HEK293 (cell line): ENCODE measurements at regions not wholly inside any gene's neighbourhood (a gene's known extent, or its start where the extent isn't known, plus 50 kb on each side); places are given as distances from the start of the nearest gene placed in this dataset.

Source experiments
- ATF2 ChIP-seq: fragments of 450-650 bp; formaldehyde crosslinking; IDR thresholded peaks from 2 replicates; pipeline ENCODE4 v1.5.1; 2016; ENCODE audit warnings: missing biosample characterization, missing genetic modification characterization, low read depth
- CTCF ChIP-seq: fragments of 450-650 bp; formaldehyde crosslinking; IDR thresholded peaks from 2 replicates; pipeline ENCODE4 v1.5.1; 2016; ENCODE audit warnings: missing biosample characterization, missing genetic modification characterization
- GLIS1 ChIP-seq: fragments of 450-650 bp; formaldehyde crosslinking; IDR thresholded peaks from 2 replicates; pipeline ENCODE4 v1.5.1; 2016; ENCODE audit warnings: missing biosample characterization, missing genetic modification characterization
- KLF1 ChIP-seq: fragments of 450-650 bp; formaldehyde crosslinking; IDR thresholded peaks from 2 replicates; pipeline ENCODE4 v1.5.1; 2016; ENCODE audit warnings: missing biosample characterization, missing genetic modification characterization
- ZNF596 ChIP-seq: fragments of 450-650 bp; IDR thresholded peaks from 2 replicates; pipeline ENCODE4 v1.5.0; 2018; ENCODE audit warnings: missing biosample characterization, mild to moderate bottlenecking, missing genetic modification characterization, moderate library complexity
- ZNF660 ChIP-seq: fragments of 450-650 bp; IDR thresholded peaks from 2 replicates; pipeline ENCODE4 v1.5.1; 2018; ENCODE audit warnings: missing biosample characterization, mild to moderate bottlenecking, missing genetic modification characterization
- ZNF776 ChIP-seq: fragments of 450-650 bp; formaldehyde crosslinking; IDR thresholded peaks from 2 replicates; pipeline ENCODE4 v1.5.0; 2017; ENCODE audit warnings: missing biosample characterization, missing genetic modification characterization, borderline replicate concordance
- ZNF792 ChIP-seq: fragments of 450-650 bp; formaldehyde crosslinking; IDR thresholded peaks from 2 replicates; pipeline ENCODE4 v1.5.1; 2016; ENCODE audit warnings: missing biosample characterization, missing genetic modification characterization
- TF ChIP-seq, protein P1 (sequence below): fragments of 450-650 bp; formaldehyde crosslinking; IDR thresholded peaks from 2 replicates; pipeline ENCODE4 v1.5.1; 2016; ENCODE audit warnings: missing biosample characterization, missing genetic modification characterization

GRCh38 chr15:46034755-46035154 is 399.9 kb downstream of the SQOR start:
- no peak for TF ChIP-seq CTCF (tag by site-specific recombination)
- TF ChIP-seq ZNF660 (tag by site-specific recombination) = no peak
- TF ChIP-seq GLIS1 (tag by site-specific recombination) = no peak
- TF ChIP-seq ZNF596 = no peak
- TF ChIP-seq KLF1 (tag by site-specific recombination) = no peak
- TF ChIP-seq, protein P1, sequence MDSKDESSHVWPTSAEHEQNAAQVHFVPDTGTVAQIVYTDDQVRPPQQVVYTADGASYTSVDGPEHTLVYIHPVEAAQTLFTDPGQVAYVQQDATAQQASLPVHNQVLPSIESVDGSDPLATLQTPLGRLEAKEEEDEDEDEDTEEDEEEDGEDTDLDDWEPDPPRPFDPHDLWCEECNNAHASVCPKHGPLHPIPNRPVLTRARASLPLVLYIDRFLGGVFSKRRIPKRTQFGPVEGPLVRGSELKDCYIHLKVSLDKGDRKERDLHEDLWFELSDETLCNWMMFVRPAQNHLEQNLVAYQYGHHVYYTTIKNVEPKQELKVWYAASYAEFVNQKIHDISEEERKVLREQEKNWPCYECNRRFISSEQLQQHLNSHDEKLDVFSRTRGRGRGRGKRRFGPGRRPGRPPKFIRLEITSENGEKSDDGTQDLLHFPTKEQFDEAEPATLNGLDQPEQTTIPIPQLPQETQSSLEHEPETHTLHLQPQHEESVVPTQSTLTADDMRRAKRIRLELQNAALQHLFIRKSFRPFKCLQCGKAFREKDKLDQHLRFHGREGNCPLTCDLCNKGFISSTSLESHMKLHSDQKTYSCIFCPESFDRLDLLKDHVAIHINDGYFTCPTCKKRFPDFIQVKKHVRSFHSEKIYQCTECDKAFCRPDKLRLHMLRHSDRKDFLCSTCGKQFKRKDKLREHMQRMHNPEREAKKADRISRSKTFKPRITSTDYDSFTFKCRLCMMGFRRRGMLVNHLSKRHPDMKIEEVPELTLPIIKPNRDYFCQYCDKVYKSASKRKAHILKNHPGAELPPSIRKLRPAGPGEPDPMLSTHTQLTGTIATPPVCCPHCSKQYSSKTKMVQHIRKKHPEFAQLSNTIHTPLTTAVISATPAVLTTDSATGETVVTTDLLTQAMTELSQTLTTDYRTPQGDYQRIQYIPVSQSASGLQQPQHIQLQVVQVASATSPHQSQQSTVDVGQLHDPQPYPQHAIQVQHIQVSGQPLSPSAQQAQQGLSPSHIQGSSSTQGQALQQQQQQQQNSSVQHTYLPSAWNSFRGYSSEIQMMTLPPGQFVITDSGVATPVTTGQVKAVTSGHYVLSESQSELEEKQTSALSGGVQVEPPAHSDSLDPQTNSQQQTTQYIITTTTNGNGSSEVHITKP (tag by site-specific recombination) = no peak
- no peak for TF ChIP-seq ZNF776 (tag by site-specific recombination)
- no peak for TF ChIP-seq ATF2 (tag by site-specific recombination)
- TF ChIP-seq ZNF792 = no peak
